Ovary (tissue), 7 donors: ENCODE measurements at regions not wholly inside any gene's neighbourhood (a gene's known extent, or its start where the extent isn't known, plus 50 kb on each side); places are given as distances from the start of the nearest gene placed in this dataset.

Experiments
- DNase-seq, 5 donors: peaks; one replicate each; pipeline ENCODE4 v3.0.0-alpha.2; 2019 to 2020
- H3K27ac ChIP-seq, 2 donors: fragments of 200-600 bp; one replicate each; pipeline versions ENCODE4 v1.5.1 to v1.8.0; 2019 to 2022
- H3K27me3 ChIP-seq: fragments of 200-600 bp; one replicate; pipeline ENCODE4 v1.8.0; 2022
- H3K36me3 ChIP-seq: fragments of 200-600 bp; sonication (generic); one replicate; pipeline ENCODE4 v1.5.1; 2019
- H3K4me1 ChIP-seq: one replicate; pipeline ENCODE4 v1.8.1; 2013; ENCODE audit warnings: mild to moderate bottlenecking, moderate library complexity; ENCODE audit not compliant: insufficient read depth
- H3K4me3 ChIP-seq: fragments of 200-600 bp; sonication (generic); one replicate; pipeline ENCODE4 v1.5.1; 2017
- H3K9me3 ChIP-seq, 2 donors: fragments of 200-600 bp in 1 of 2; sonication (generic) in 1 of 2; one replicate each; pipeline versions ENCODE4 v1.5.1 to v1.8.1; 2013 to 2019; ENCODE audit warnings: mild to moderate bottlenecking in 1 of 2, moderate library complexity in 1 of 2
- EP300 ChIP-seq: sonication (generic); formaldehyde crosslinking; IDR thresholded peaks from one replicate; pipeline ENCODE4 v1.6.1; 2017; ENCODE audit warnings: antibody characterized with exemption
- POLR2A ChIP-seq: fragments of 450-650 bp; IDR thresholded peaks from one replicate; pipeline ENCODE4 v1.6.1; 2017; ENCODE audit warnings: antibody characterized with exemption, mild to moderate bottlenecking, moderate library complexity
- WGBS, 3 donors: extraction: QIAGEN DNeasy Blood & Tissue Kit in 1 of 3; methylation state at CpG; one replicate each; pipeline versions ENCODE4 v1.1.5 to v1.1.7; 2013 to 2017; 5-methylcytosine and 5-hydroxymethylcytosine counted together
- intact Hi-C, 4 donors: fragments of 100-400 bp; cut with DNase I; formaldehyde crosslinking; loops; one replicate each; pipeline versions ENCODE4 v1.11.0 to v1.15.1; 2022 to 2023
- TF ChIP-seq, protein P1 (sequence below), 3 donors: fragments of 450-650 bp in 2 of 3; fragments of 200-600 bp in 1 of 3; IDR thresholded peaks; one replicate each; pipeline versions ENCODE4 v1.5.1 to v1.8.0; 2016 to 2022; ENCODE audit warnings: antibody characterized with exemption in 3 of 3, mild to moderate bottlenecking in 1 of 3
- donor health status: DM: no; HTN: no; CAD: no; lungs with moderate emphysema.
- donor health status: DM: no; HTN: no; CAD: no.
- donor health status: Bipolar disorder and iron deficiency.
- donor health status: DM: no; HTN: no; CAD: no.
- donor health status: DM: yes; HTN: yes; CAD: no.

- intact Hi-C loops = no loop called here
- TF ChIP-seq, protein P1, sequence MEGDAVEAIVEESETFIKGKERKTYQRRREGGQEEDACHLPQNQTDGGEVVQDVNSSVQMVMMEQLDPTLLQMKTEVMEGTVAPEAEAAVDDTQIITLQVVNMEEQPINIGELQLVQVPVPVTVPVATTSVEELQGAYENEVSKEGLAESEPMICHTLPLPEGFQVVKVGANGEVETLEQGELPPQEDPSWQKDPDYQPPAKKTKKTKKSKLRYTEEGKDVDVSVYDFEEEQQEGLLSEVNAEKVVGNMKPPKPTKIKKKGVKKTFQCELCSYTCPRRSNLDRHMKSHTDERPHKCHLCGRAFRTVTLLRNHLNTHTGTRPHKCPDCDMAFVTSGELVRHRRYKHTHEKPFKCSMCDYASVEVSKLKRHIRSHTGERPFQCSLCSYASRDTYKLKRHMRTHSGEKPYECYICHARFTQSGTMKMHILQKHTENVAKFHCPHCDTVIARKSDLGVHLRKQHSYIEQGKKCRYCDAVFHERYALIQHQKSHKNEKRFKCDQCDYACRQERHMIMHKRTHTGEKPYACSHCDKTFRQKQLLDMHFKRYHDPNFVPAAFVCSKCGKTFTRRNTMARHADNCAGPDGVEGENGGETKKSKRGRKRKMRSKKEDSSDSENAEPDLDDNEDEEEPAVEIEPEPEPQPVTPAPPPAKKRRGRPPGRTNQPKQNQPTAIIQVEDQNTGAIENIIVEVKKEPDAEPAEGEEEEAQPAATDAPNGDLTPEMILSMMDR (IDR thresholded peaks at IDR 0.05) = no peak
- TF ChIP-seq EP300 (no peak), POLR2A (no peak)
Observed at GRCh38 chr4:141921293-141921692, 284.9 kb downstream of the IL15 start.

GRCh38 chr4:141922236-141922635 lies 285.9 kb downstream of the IL15 start:
- 70 to 71% (median 71%) methylated on average over 2 of the region's 2 CpGs for WGBS, 3 donors
- no peak for TF ChIP-seq EP300
- H3K4me3 ChIP-seq = no peak overlapping the region

More at GRCh38 chr4:141921293-141921692, 284.9 kb downstream of the IL15 start:
- 83 to 84% (median 83%) methylated on average over 1 of the region's 1 CpG for WGBS, 3 donors
- Histone ChIP-seq H3K27ac (no peak overlapping the region), H3K36me3 (no peaks in the 10 kb centered on the region), H3K9me3 (no peaks in the 10 kb centered on the region), H3K4me3 (no peak overlapping the region), H3K27me3 (no peaks in the 10 kb centered on the region), H3K4me1 (no peaks in the 10 kb centered on the region)
- DNase-seq = no peak

GRCh38 chr4:141926406-141926805 lies 290.0 kb downstream of the IL15 start:
- no peaks in the 10 kb centered on the region for H3K27me3 ChIP-seq
- DNase-seq = no peak
- H3K4me1 ChIP-seq = no peaks in the 10 kb centered on the region
- H3K36me3 ChIP-seq = no peaks in the 10 kb centered on the region
- intact Hi-C loops = no loop called here
- no peak overlapping the region for H3K4me3 ChIP-seq
- no peak overlapping the region for H3K27ac ChIP-seq
- no peaks in the 10 kb centered on the region for H3K9me3 ChIP-seq
- WGBS, 3 donors = 0 to 14% (median 9%) methylated on average over 1 of the region's 1 CpG
- TF ChIP-seq, protein P1 (IDR thresholded peaks at IDR 0.05) = no peak
- TF ChIP-seq POLR2A (no peak), EP300 (no peak)

More at GRCh38 chr4:141922236-141922635, 285.9 kb downstream of the IL15 start:
- DNase-seq = no peak
- Histone ChIP-seq H3K36me3 (no peaks in the 10 kb centered on the region), H3K27me3 (no peaks in the 10 kb centered on the region), H3K9me3 (no peaks in the 10 kb centered on the region), H3K4me1 (no peaks in the 10 kb centered on the region), H3K27ac (no peak overlapping the region)
- intact Hi-C loops = no loop called here

DNA sequence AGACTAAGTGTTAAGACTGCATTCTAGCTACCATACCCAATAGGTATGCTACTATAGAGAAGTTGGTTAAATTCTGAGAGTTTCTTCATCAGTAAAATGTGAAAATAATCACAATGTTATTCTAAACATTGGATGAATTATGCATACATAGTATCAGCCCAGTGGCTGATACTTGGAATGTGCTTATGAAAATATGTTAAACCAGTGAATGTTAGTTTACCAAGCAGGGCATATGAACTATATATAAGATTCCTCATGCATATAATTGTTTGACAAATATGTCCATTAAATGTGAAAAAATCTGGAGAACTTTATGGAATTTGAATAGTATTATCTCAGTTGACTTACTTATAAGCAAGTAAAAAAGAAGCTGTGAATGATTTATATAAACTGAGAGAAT lies 296.1 kb downstream of the IL15 start:
- no peak overlapping the region for H3K27ac ChIP-seq
- intact Hi-C loops = no loop called here
- no peaks in the 10 kb centered on the region for H3K36me3 ChIP-seq
- no peaks in the 10 kb centered on the region for H3K27me3 ChIP-seq
- no peaks in the 10 kb centered on the region for H3K9me3 ChIP-seq
- no peaks in the 10 kb centered on the region for H3K4me1 ChIP-seq
- TF ChIP-seq POLR2A = no peak
- TF ChIP-seq EP300 = no peak
- TF ChIP-seq, protein P1 (IDR thresholded peaks at IDR 0.05) = no peak
- DNase-seq = no peak
- H3K4me3 ChIP-seq = no peak overlapping the region

- H3K4me1 ChIP-seq = no peaks in the 10 kb centered on the region
- H3K27me3 ChIP-seq = no peaks in the 10 kb centered on the region
- H3K9me3 ChIP-seq = no peaks in the 10 kb centered on the region
- intact Hi-C loops = no loop called here
- DNase-seq = no peak
- H3K36me3 ChIP-seq = no peaks in the 10 kb centered on the region
- WGBS, 3 donors = 85 to 93% (median 88%) methylated on average over 1 of the region's 1 CpG
- TF ChIP-seq, protein P1 (IDR thresholded peaks at IDR 0.05) = no peak
- no peak for TF ChIP-seq POLR2A
- no peak for TF ChIP-seq EP300
- H3K4me3 ChIP-seq = no peak overlapping the region
- no peak overlapping the region for H3K27ac ChIP-seq
Observed at GRCh38 chr4:141933978-141934377, 297.6 kb downstream of the IL15 start.
